Hepatocyte (in vitro differentiated cells): ENCODE measurements at regions not wholly inside any gene's neighbourhood (a gene's known extent, or its start where the extent isn't known, plus 50 kb on each side); places are given as distances from the start of the nearest gene placed in this dataset.

ENCODE experiments used
- EZH2 ChIP-seq: fragments of 200-600 bp; sonication (generic); IDR thresholded peaks from 2 replicates; pipeline ENCODE4 v1.6.1; 2016; ENCODE audit warnings: antibody characterized with exemption, mild to moderate bottlenecking, borderline replicate concordance
- TF ChIP-seq, protein P1 (sequence below): fragments of 200-600 bp; sonication (generic); IDR thresholded peaks from 2 replicates; pipeline ENCODE4 v1.5.1; 2016; ENCODE audit warnings: antibody characterized with exemption, mild to moderate bottlenecking; ENCODE audit not compliant: poor library complexity

DNA sequence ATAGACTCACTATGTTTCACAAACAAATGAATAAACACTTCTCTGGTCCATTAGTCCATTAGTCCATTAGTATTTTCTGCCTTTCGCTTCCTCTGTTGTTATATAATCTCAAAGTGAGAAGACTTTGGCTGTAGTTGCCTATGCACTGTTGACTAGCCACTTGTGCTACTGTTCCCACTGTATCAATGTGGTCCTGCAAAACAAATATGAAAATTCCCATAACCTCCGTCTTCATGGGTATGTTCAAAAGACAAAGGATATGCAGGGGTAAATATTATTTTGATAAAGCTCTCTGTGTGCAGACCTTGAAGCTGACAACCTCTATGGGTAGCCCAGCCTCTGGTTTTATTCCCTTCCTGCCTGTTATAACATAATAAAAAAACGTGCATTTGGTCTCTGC is 77.8 kb downstream of the DIO2 start:
- no peak for TF ChIP-seq EZH2
- TF ChIP-seq, protein P1, sequence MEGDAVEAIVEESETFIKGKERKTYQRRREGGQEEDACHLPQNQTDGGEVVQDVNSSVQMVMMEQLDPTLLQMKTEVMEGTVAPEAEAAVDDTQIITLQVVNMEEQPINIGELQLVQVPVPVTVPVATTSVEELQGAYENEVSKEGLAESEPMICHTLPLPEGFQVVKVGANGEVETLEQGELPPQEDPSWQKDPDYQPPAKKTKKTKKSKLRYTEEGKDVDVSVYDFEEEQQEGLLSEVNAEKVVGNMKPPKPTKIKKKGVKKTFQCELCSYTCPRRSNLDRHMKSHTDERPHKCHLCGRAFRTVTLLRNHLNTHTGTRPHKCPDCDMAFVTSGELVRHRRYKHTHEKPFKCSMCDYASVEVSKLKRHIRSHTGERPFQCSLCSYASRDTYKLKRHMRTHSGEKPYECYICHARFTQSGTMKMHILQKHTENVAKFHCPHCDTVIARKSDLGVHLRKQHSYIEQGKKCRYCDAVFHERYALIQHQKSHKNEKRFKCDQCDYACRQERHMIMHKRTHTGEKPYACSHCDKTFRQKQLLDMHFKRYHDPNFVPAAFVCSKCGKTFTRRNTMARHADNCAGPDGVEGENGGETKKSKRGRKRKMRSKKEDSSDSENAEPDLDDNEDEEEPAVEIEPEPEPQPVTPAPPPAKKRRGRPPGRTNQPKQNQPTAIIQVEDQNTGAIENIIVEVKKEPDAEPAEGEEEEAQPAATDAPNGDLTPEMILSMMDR: no peak
